Activated CD4-positive, alpha-beta T cell treated with anti-CD3 and anti-CD28 coated beads for 36 hours (primary cell): ENCODE measurements at regions not wholly inside any gene's neighbourhood (a gene's known extent, or its start where the extent isn't known, plus 50 kb on each side); places are given as distances from the start of the nearest gene placed in this dataset.
"Not testable (repeated sequence)": the region's sequence is repeated elsewhere in the genome, so short reads cannot be mapped to it uniquely, and the experiment has no call there.

ENCODE experiments used
- ATAC-seq: fragments of 200-7000 bp; cut with Tn5 transposase; one replicate; pipeline ENCODE4 v1.10.0; 2021; ENCODE audit warnings: mild to moderate bottlenecking, moderate library complexity
- CTCF ChIA-PET: fragments of 350-600 bp; sonication (Branson Sonifier 250); formaldehyde crosslinking; loops from one replicate; lab custom pipeline; 2021; ENCODE audit warnings: antibody characterized with exemption; lab: Charles Lee
- POLR2A ChIA-PET: fragments of 350-600 bp; sonication (Branson Sonifier 250); formaldehyde crosslinking; loops from one replicate; lab custom pipeline; 2021; ENCODE audit warnings: antibody characterized with exemption, inconsistent platforms; lab: Charles Lee
- DNase-seq: peaks from one replicate; pipeline ENCODE4 v3.0.0-alpha.2; 2020
- H3K27ac Mint-ChIP-seq: one replicate; pipeline ENCODE4 v1.8.0; 2021; ENCODE audit warnings: mixed read lengths
- H3K27me3 Mint-ChIP-seq: one replicate; pipeline ENCODE4 v1.8.0; 2021; ENCODE audit warnings: mixed read lengths
- H3K36me3 Mint-ChIP-seq: one replicate; pipeline ENCODE4 v1.8.0; 2021; ENCODE audit warnings: low read depth, mixed read lengths
- H3K4me1 Mint-ChIP-seq: one replicate; pipeline ENCODE4 v1.8.0; 2021; ENCODE audit warnings: mixed read lengths
- H3K4me3 Mint-ChIP-seq: one replicate; pipeline ENCODE4 v1.8.0; 2021; ENCODE audit warnings: mild to moderate bottlenecking, moderate library complexity, mixed read lengths
- H3K9me3 Mint-ChIP-seq: one replicate; pipeline ENCODE4 v1.8.0; 2021; ENCODE audit warnings: low read depth, mixed read lengths
- intact Hi-C, 2 experiments: fragments of 100-400 bp; cut with DNase I in 1 of 2; cut with micrococcal nuclease in 1 of 2; formaldehyde crosslinking; loops; one replicate each; pipeline versions ENCODE4 v1.14.2 to v1.15.1; 2022 to 2024; cut with DNase I, micrococcal nuclease

DNA sequence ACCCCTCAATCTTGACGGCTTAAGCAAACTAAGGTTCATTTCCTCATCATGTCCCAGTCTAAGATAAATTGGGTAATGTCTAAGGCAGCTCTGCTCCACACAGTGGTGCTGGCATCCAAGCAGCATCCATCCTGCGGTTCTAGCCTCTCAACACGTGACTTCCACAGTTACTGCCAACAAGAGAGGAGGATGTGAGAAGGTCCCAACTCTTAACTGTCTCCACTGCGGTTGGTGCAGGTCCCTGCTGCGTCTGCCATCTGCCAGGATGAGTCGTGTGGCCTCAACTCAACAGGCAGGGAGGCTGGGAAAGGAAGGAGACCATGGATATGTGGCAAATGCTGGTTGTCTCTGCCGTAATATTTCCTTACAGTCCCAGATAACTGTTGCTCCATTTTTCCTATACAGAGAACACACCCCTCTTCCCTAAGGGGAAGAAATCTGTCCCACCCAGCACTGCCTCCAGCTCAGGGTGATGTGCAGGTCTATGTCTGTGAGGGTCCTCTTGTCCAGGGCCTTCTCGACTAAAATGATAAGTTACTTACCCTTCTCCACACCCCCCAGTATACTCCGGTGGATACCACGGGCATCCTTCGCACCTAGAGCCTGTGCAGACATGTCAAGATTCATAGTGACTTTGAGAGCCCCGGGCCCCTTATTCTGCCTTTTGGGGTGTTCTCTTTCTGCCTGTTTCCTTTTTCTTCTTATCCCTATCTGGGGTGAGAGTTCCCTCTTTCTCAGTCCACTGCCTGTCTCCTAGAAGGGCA lies 64.7 kb downstream of the KCNJ18 start:
- H3K36me3 Mint-ChIP-seq, result no peaks in the 10 kb centered on the region
- no peak overlapping the region for H3K27ac Mint-ChIP-seq
- H3K4me3 Mint-ChIP-seq, result no peak overlapping the region
- H3K9me3 Mint-ChIP-seq, result peaks cover 3% of the 10 kb centered on the region
- no peak for DNase-seq
- POLR2A ChIA-PET, result no interaction called here
- no peak for ATAC-seq
- CTCF ChIA-PET, result no interaction called here
- H3K4me1 Mint-ChIP-seq, result no peaks in the 10 kb centered on the region
- intact Hi-C loops, result no loop called here
- no peaks in the 10 kb centered on the region for H3K27me3 Mint-ChIP-seq

DNA sequence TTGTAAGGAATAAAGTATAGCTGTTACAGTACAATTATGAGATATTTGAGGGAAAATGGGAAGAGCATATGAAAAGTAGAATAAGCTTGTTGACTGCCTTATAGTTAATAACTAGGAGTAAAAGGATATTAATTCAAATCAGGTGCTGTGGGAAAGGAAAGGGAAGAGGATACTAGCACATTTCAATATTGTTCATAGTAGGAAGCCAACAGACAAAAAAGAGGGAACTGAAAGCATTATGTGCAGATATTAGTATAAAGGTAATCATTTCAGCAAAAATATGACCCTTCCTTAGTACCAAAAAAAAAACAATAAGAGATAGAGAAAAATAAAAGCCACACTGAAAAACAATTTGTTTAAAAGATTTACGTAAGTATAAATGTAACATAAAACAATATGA lies 67.3 kb downstream of the KCNJ18 start:
- H3K27me3 Mint-ChIP-seq, H3K36me3 Mint-ChIP-seq, H3K4me3 Mint-ChIP-seq, H3K9me3 Mint-ChIP-seq, DNase-seq, H3K4me1 Mint-ChIP-seq, intact Hi-C loops, H3K27ac Mint-ChIP-seq, CTCF ChIA-PET, POLR2A ChIA-PET, ATAC-seq: not testable (repeated sequence)

DNA sequence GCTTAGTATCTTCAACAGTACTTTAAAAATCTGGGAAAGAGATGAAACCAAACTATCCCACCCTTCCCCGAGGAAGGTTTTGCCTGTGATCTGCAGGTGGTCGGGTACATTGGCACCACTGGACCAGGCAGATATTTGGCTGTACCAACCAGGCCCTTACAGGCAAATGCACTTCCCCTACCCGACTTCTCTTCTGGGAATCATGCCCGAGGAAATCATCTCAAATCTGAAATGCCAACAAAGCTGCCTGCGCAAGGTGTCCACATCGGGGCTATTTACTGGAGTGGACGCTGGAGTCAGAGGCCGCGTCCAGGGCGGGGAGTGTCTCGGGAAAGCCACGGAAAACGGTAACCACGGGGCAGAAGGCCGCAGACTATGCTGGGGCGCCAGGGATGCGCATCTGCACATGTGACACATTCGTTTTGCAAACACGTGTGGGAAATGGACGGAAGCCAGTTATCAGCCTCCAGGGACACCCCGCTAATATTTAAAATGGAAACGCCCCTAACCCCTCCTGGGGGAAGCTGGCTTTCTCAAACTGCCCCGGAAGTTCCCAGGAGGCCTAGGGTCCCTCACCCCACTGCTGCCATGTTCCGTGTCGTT lies 71.5 kb downstream of the KCNJ18 start:
- POLR2A ChIA-PET, H3K4me1 Mint-ChIP-seq, intact Hi-C loops, CTCF ChIA-PET, H3K27ac Mint-ChIP-seq, H3K9me3 Mint-ChIP-seq, H3K4me3 Mint-ChIP-seq, H3K36me3 Mint-ChIP-seq, ATAC-seq, H3K27me3 Mint-ChIP-seq, DNase-seq: not testable (repeated sequence)

- H3K27ac Mint-ChIP-seq, H3K4me1 Mint-ChIP-seq, H3K9me3 Mint-ChIP-seq, H3K36me3 Mint-ChIP-seq, CTCF ChIA-PET, H3K4me3 Mint-ChIP-seq, H3K27me3 Mint-ChIP-seq, DNase-seq, ATAC-seq, POLR2A ChIA-PET: not testable (repeated sequence)
- intact Hi-C loops, result loop anchor here in 1 of 2 experiments (5.0 kb wide), 1 partner anchor 443 kb away; no protein-coding TSS in a partner anchor
These were observed 73.4 kb downstream of the KCNJ18 start for GRCh38 chr17:21765651-21766290.

GRCh38 chr17:21766565-21766964 lies 74.2 kb downstream of the KCNJ18 start:
- H3K4me3 Mint-ChIP-seq, POLR2A ChIA-PET, H3K27ac Mint-ChIP-seq, ATAC-seq, DNase-seq, H3K9me3 Mint-ChIP-seq, H3K27me3 Mint-ChIP-seq, CTCF ChIA-PET, H3K36me3 Mint-ChIP-seq, H3K4me1 Mint-ChIP-seq: not testable (repeated sequence)
- intact Hi-C loops, result loop anchor here in 1 of 2 experiments (5.0 kb wide), 1 partner anchor 444 kb away; no protein-coding TSS in a partner anchor

DNA sequence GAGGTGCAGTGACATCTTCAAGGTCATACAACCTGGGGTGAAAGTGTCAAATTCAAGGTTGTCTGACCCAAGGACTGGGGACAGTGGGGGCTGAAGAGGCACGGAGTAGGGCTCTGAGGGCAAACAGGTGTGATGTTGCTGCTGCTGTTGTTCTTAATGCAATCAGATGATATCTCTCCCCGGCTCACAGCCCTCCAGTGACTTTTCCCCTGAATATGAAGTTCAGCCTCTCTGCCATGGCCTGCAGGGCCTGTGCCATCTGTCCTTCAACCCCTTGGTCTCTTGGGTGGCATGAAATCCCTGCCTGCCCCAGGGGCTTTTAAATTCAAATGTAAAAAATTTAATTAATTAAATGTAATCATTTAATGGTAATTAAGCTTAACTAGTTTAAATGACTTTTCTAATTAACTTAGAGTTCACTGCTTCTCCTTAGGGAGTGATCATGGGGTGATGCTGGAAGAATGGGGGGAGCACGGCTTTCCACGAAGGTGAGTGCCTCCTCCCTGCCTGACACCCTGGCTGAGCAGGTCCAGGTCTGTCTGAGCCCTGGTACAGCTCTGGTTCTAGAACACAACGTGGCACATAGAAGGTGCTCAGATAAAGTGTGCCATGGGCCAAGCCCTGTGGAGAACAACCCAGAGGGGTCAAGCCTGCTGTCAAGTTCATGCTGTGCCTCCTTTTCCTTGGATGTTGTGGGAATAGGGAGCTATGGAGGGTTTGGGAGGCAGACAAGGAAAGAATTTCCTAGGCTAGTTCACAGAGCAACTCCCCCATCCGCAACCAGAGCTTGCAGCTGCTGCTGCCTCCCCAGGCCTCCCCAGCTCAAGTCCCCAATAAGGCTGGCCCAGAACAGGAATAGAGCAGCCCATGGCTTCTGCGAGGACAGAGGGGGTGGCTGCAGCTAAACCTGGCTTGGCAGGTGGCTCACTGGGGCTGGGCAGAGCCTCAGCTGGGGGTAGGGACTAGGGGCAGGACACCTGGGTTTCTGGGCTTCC lies 75.1 kb downstream of the KCNJ18 start:
- H3K9me3 Mint-ChIP-seq, H3K4me1 Mint-ChIP-seq, DNase-seq, H3K36me3 Mint-ChIP-seq, ATAC-seq, H3K4me3 Mint-ChIP-seq, POLR2A ChIA-PET, CTCF ChIA-PET, H3K27ac Mint-ChIP-seq, H3K27me3 Mint-ChIP-seq: not testable (repeated sequence)
- intact Hi-C loops, result loop anchor here in 1 of 2 experiments (5.0 kb wide), 1 partner anchor 445 kb away; no protein-coding TSS in a partner anchor

DNA sequence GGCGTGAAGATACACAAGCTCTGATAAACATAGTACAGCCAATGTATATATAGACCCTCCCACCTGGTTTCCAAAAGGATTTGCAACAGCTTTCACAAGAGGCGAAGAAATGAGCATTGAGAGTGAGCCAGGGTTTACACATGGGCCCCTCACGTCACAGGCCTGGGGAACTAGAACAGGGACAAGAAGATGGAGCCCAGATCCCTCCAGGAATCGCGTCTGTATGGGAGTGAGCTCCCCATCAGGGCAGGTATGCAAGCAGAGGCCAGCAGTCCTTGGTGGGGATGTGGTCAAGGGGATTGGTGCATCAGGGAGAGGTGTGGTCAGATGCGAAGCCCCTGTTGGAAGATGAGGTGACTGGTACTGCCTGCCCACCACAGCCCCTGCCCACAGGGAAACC lies 75.9 kb downstream of the KCNJ18 start:
- H3K27me3 Mint-ChIP-seq, DNase-seq, H3K9me3 Mint-ChIP-seq, CTCF ChIA-PET, H3K27ac Mint-ChIP-seq, H3K4me3 Mint-ChIP-seq, ATAC-seq, POLR2A ChIA-PET, H3K4me1 Mint-ChIP-seq, H3K36me3 Mint-ChIP-seq: not testable (repeated sequence)
- intact Hi-C loops, result loop anchor here in 1 of 2 experiments (5.0 kb wide), 1 partner anchor 446 kb away; no protein-coding TSS in a partner anchor

GRCh38 chr17:21768729-21769462 lies 76.6 kb downstream of the KCNJ18 start:
- H3K4me1 Mint-ChIP-seq, DNase-seq, H3K27me3 Mint-ChIP-seq, ATAC-seq, CTCF ChIA-PET, H3K27ac Mint-ChIP-seq, H3K36me3 Mint-ChIP-seq, POLR2A ChIA-PET, H3K9me3 Mint-ChIP-seq, H3K4me3 Mint-ChIP-seq: not testable (repeated sequence)
- intact Hi-C loops, result loop anchor here in 1 of 2 experiments (5.0 kb wide), 1 partner anchor 447 kb away; no protein-coding TSS in a partner anchor

DNA sequence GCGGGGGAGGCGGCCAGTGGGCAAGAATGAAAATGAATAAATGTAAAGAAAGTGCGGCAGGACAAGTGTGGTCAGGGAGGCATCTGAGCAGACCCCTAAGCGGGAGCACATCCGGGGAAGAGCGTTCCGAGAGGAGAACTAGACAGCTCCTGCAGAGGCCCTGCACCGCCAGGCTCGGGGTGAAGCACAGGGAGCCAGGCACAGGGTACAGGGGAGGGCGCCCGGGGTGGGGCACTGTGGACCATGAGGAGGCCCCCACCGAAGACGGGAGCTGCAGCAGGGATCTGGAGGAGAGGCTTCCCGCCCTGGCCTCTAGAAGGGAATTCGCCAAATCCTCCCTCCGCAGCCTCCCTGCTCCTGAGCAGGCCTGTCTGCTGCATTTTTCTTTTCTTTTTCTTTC lies 77.5 kb downstream of the KCNJ18 start:
- H3K4me3 Mint-ChIP-seq, H3K36me3 Mint-ChIP-seq, CTCF ChIA-PET, H3K27me3 Mint-ChIP-seq, H3K4me1 Mint-ChIP-seq, H3K9me3 Mint-ChIP-seq, ATAC-seq, DNase-seq, H3K27ac Mint-ChIP-seq, POLR2A ChIA-PET: not testable (repeated sequence)
- intact Hi-C loops, result loop anchor here in 1 of 2 experiments (5.0 kb wide), 1 partner anchor 447 kb away; no protein-coding TSS in a partner anchor

DNA sequence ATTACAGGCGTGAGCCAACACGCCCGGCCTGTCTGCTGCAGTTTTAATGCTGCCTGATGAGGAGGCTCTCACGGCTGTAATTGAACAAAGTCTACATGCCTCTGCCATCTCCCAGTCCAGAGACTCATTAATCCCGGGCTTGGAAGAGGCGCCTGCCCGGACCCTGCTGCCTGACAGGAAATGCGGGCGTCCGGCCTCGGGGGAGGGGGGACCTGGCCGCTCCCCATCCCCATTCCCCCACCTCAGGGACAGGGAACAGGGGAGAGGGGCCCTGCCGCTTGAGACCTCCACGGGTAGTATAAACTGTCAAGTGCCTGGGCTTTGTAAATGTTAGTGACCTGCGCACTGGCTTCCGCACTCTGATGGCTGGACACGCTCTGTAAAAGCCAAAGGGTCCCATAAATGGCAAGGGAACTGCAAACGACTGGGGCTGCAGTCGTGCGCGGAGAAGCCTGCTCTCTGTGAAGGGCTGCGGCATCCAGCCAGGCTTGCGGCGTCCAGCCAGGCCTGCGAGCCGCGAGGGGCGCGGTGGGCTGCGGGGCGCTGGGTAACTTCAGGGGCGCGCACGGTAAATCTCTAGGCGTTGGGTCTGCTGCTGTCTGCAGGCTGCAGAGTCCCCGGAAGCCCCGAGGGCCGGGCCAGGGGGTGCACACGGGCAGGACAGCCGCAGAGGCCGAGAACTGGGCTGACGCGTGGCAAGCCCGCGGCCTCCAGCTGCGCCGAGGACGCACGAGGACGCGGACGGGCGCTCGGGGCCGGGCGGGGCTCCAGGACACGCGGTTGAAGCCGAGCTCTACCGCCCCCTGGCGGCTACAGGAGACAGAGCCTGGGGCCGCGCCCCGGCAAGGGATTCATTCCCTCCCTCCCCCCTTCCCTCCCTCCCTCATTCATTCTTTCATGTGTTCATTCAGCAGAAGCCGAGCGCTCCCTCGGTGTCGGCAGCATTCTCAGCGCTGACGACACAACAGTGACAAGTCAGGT lies 78.4 kb downstream of the KCNJ18 start:
- CTCF ChIA-PET, POLR2A ChIA-PET, H3K9me3 Mint-ChIP-seq, H3K4me3 Mint-ChIP-seq, H3K36me3 Mint-ChIP-seq, DNase-seq, H3K27ac Mint-ChIP-seq, intact Hi-C loops, H3K27me3 Mint-ChIP-seq, H3K4me1 Mint-ChIP-seq: not testable (repeated sequence)
- ATAC-seq, result peak; percentile 97
